A549 (cell line): ENCODE measurements at regions not wholly inside any gene's neighbourhood (a gene's known extent, or its start where the extent isn't known, plus 50 kb on each side); places are given as distances from the start of the nearest gene placed in this dataset.

Experiments
- CEBPB ChIP-seq, 2 experiments: fragments of >200 bp in 1 of 2; sonication (Bioruptor Twin) in 1 of 2; formaldehyde crosslinking in 1 of 2; IDR thresholded peaks; 2 replicates each; pipeline ENCODE4 v1.6.1; 2012 to 2016
- CHD2 ChIP-seq: fragments of 150-350 bp; IDR thresholded peaks from 2 replicates; pipeline ENCODE4 v1.6.1; 2014; ENCODE audit warnings: low read length; ENCODE audit not compliant: partially characterized antibody
- CTCF ChIP-seq: fragments of >200 bp; sonication (Bioruptor Twin); formaldehyde crosslinking; IDR thresholded peaks from 3 replicates; pipeline ENCODE4 v1.5.1; 2016
- EP300 ChIP-seq, 2 experiments: fragments of >200 bp; sonication (Bioruptor Twin); formaldehyde crosslinking; IDR thresholded peaks; 2 replicates in 1 of 2; 3 replicates in 1 of 2; pipeline ENCODE4 v1.6.1; 2016 to 2017
- GATA3 ChIP-seq: IDR thresholded peaks from 2 replicates; pipeline ENCODE4 v1.6.1; 2012; ENCODE audit warnings: borderline replicate concordance
- POLR2A ChIP-seq: IDR thresholded peaks from 2 replicates; pipeline ENCODE4 v1.6.1; 2012; ENCODE audit warnings: mild to moderate bottlenecking, low read length
- SMC3 ChIP-seq: fragments of >200 bp; sonication (Bioruptor Twin); formaldehyde crosslinking; IDR thresholded peaks from 3 replicates; pipeline ENCODE4 v1.6.1; 2018; ENCODE audit warnings: inconsistent platforms
- ZC3H11A ChIP-seq: fragments of 450-650 bp; IDR thresholded peaks from 2 replicates; pipeline ENCODE4 v1.6.1; 2014; ENCODE audit warnings: antibody characterized with exemption, mild to moderate bottlenecking
- TF ChIP-seq, protein P1 (sequence below): fragments of 200-600 bp; sonication (generic); IDR thresholded peaks from 2 replicates; pipeline ENCODE4 v1.6.1; 2016; ENCODE audit warnings: antibody characterized with exemption, mild to moderate bottlenecking, moderate library complexity
- TF ChIP-seq, protein P2 (sequence below): IDR thresholded peaks from 2 replicates; pipeline ENCODE4 v1.6.1; 2012

DNA sequence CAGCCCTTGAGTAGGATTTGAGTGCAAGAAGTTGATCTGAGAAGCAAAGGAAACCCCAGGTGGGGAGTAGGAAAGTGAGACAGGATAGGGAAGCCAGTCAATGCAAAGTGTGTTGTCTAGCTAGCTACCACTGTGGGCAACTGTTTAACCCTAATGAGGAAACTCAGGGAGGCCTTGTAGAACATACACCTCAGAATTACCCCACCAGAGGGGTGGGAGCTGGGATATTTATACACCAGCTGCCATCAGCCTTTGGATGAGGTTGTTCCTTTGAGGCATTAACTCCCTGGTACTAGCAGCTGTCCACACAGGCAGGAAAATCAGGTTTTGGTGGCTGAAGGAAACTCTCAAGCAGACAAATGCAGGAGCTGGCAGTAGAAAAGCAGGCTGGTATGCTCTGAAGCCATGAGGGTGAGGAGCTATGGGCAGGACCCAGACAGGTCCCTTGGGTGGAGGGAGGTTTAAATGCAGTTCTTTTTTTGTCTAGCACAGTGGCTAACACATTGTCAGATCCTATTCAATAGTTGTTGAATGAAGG lies 60.1 kb upstream of the ARID5B start:
- TF ChIP-seq POLR2A, result no peak
- no peak for TF ChIP-seq CHD2
- TF ChIP-seq GATA3, result no peak
- TF ChIP-seq CTCF, result no peak
- no peak for TF ChIP-seq EP300 (IDR thresholded peaks at IDR 0.05)
- no peak for TF ChIP-seq SMC3
- TF ChIP-seq, protein P1, sequence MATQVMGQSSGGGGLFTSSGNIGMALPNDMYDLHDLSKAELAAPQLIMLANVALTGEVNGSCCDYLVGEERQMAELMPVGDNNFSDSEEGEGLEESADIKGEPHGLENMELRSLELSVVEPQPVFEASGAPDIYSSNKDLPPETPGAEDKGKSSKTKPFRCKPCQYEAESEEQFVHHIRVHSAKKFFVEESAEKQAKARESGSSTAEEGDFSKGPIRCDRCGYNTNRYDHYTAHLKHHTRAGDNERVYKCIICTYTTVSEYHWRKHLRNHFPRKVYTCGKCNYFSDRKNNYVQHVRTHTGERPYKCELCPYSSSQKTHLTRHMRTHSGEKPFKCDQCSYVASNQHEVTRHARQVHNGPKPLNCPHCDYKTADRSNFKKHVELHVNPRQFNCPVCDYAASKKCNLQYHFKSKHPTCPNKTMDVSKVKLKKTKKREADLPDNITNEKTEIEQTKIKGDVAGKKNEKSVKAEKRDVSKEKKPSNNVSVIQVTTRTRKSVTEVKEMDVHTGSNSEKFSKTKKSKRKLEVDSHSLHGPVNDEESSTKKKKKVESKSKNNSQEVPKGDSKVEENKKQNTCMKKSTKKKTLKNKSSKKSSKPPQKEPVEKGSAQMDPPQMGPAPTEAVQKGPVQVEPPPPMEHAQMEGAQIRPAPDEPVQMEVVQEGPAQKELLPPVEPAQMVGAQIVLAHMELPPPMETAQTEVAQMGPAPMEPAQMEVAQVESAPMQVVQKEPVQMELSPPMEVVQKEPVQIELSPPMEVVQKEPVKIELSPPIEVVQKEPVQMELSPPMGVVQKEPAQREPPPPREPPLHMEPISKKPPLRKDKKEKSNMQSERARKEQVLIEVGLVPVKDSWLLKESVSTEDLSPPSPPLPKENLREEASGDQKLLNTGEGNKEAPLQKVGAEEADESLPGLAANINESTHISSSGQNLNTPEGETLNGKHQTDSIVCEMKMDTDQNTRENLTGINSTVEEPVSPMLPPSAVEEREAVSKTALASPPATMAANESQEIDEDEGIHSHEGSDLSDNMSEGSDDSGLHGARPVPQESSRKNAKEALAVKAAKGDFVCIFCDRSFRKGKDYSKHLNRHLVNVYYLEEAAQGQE, result no peak
- TF ChIP-seq, protein P2, sequence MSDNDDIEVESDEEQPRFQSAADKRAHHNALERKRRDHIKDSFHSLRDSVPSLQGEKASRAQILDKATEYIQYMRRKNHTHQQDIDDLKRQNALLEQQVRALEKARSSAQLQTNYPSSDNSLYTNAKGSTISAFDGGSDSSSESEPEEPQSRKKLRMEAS, result no peak
- no peak for TF ChIP-seq ZC3H11A
- TF ChIP-seq CEBPB (IDR thresholded peaks at IDR 0.05), result no peak
